SH-SY5Y (cell line): ENCODE measurements at regions not wholly inside any gene's neighbourhood (a gene's known extent, or its start where the extent isn't known, plus 50 kb on each side); places are given as distances from the start of the nearest gene placed in this dataset.

Source experiments
- GATA2 ChIP-seq: IDR thresholded peaks from 2 replicates; pipeline ENCODE4 v1.6.1; 2011; ENCODE audit warnings: mild to moderate bottlenecking, low read depth, low read length
- GATA3 ChIP-seq: IDR thresholded peaks from 2 replicates; pipeline ENCODE4 v1.6.1; 2011; ENCODE audit warnings: low read depth, mild to moderate bottlenecking, low read length, moderate library complexity

GRCh38 chr14:87214558-87214957, 778.4 kb downstream of the GALC start:
- no peak for TF ChIP-seq GATA2
- no peak for TF ChIP-seq GATA3
